Activated gamma-delta T cell (primary cell): ENCODE measurements at regions not wholly inside any gene's neighbourhood (a gene's known extent, or its start where the extent isn't known, plus 50 kb on each side); places are given as distances from the start of the nearest gene placed in this dataset.
"Not testable (repeated sequence)": the region's sequence is repeated elsewhere in the genome, so short reads cannot be mapped to it uniquely, and the experiment has no call there.

ENCODE experiments used
- DNase-seq: peaks from one replicate; lab custom pipeline; 2025; lab: John Stamatoyannopoulos, UW

GRCh38 chr3:87793337-87793877, 265.4 kb downstream of the CGGBP1 start:
- no peak for DNase-seq

GRCh38 chr3:87792534-87793336, 266.1 kb downstream of the CGGBP1 start, which contains the start of gene HTR1F:
Gene HTR1F, plus strand, starts transcription at chr3:87792706.
- no peak for DNase-seq

- no peak for DNase-seq
Measured at GRCh38 chr3:87792198-87792533, 266.6 kb downstream of the CGGBP1 start.

- DNase-seq: no peak
Measured at GRCh38 chr3:87791248-87792027, 267.4 kb downstream of the CGGBP1 start.

DNA sequence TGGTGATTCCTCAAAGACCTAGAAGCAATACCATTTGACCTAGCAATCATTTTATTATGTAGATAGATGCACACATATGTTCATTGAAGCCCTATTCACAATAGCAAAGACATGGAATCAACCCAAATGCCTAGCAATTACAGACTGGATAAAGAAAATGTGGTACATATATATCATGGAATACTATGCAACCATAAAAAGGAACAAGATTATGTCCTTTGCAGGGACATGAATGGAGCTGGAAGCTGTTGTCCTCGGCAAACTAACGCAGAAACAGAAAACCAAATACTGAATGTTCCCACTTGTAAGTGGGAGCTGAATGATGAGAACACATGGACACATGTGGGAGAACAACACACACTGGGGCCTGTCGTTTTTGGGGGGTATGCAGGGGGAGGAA, 269.8 kb downstream of the CGGBP1 start:
- DNase-seq: not testable (repeated sequence)

GRCh38 chr3:87788516-87788915, 270.3 kb downstream of the CGGBP1 start:
- DNase-seq: no peak

DNA sequence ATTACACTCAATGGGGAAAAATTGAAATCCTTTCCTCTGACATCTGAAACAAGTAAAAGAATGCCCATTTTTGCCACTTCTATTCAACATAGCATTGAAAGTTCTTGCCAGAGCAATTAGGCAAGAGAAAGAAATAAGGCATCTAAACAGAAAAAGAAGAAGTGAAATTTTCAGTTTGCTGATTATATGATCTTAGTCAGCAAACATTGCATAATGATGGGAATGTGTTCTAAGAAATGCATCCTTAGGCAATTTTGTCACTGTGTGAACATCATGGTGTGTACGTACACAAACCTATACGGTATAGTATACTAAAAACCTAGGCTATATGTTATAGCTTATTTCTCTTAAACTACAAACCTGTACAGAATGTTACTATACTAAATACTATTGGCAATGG, 278.0 kb downstream of the CGGBP1 start:
- no peak for DNase-seq

DNA sequence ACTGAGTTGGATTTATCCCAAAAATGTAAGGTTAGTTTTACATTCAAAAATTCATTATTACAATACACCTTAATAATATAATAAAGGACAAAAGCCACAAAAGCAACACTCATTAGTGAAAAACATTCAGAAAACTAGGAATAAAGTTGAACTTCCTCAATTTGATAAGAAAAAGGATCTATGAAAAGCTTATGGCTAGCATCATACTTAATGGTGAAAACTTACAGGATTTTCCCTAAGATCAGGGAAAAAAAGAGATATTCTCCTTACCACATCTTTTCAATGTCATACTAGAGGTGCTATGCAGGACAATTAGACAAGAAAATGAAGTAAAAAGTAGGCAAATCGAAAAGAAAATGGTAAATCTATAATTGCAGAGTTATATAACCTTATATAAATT, 279.9 kb downstream of the CGGBP1 start:
- no peak for DNase-seq

- DNase-seq: no peak
Measured at GRCh38 chr3:87771337-87772192, 287.2 kb downstream of the CGGBP1 start.

GRCh38 chr3:87766721-87767120, 292.1 kb downstream of the CGGBP1 start:
- no peak for DNase-seq

DNA sequence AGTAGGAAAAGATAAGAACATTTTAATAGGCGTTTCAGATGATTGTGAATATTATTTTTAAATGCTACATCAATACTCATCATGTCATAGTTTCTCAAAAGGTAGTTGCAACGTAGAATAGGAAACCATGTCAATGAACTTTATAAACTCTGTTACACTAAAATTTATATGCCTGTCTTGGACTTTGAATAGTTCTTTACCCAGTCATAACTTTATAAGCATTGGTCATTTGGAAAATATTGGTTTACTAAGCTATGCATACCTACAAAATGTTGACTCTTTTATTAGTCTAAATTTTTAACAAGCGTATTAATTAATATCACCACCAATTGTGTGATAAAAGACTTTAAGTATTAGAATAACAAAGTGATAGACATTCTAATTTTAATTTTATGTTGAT, 293.5 kb downstream of the CGGBP1 start:
- DNase-seq: no peak

- no peak for DNase-seq
Measured at GRCh38 chr3:87761795-87762194, 297.0 kb downstream of the CGGBP1 start.

DNA sequence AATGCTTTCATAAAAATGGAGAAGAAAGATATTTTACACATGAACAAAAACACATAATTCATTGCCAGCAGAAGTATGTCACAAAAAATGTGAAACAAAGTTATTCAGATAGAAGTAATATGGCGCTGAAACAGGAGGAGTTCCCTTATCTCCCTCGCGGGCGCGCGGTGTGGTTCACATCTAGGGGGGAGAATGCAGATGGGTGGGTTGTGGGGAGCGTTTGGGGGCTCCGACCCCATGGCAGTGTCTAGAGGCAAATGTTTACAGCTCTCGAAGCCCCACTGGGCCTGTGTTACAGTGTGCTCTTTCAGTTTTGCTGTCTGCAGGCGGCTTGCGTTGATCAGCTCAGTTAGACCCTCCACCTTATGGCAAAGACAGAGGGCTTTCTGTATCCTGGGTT, 297.5 kb downstream of the CGGBP1 start:
- no peak for DNase-seq

DNA sequence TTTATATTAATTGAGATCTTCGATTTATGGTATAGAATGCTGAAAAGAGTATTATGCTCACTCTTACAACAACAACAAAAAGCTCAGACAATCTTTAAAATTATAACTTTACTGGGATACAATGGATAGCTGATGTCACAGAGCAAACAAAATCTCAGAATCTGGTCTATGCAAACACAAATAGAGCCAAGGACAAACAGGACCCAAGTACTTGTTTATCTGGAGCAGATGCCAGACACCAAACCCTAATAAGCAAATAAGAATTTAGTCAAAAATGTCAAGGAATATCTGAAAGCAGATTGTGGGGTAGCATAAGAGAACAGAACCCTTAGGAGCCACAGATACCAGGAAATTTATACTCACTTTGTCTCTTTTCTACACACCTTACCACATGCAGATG, 302.2 kb downstream of the CGGBP1 start:
- no peak for DNase-seq

GRCh38 chr3:87755852-87756251, 303.0 kb downstream of the CGGBP1 start:
- no peak for DNase-seq

GRCh38 chr3:87742250-87742649, 316.6 kb downstream of the CGGBP1 start:
- no peak for DNase-seq

- DNase-seq: not testable (repeated sequence)
Measured at GRCh38 chr3:87740894-87741293, 317.9 kb downstream of the CGGBP1 start.

DNA sequence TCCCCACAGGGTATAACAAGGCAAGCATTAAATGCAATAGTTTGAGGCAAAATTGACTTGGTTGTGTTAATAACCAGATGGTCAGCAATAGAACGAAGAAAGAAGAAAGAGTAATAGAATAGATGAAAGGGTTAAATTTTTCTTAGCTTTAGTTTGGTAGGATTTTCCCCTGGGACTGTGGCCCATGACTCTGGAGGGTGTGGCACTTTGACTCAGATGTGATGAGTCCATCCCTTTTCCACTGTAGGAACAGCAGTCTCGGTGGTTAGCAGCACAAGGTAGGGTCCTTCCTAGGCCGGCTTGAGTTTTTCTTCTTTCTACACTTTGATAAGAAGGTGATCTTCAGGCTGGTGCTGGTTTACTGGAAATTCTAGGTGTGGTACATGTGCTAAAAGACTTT, 321.0 kb downstream of the CGGBP1 start:
- DNase-seq: not testable (repeated sequence)

DNA sequence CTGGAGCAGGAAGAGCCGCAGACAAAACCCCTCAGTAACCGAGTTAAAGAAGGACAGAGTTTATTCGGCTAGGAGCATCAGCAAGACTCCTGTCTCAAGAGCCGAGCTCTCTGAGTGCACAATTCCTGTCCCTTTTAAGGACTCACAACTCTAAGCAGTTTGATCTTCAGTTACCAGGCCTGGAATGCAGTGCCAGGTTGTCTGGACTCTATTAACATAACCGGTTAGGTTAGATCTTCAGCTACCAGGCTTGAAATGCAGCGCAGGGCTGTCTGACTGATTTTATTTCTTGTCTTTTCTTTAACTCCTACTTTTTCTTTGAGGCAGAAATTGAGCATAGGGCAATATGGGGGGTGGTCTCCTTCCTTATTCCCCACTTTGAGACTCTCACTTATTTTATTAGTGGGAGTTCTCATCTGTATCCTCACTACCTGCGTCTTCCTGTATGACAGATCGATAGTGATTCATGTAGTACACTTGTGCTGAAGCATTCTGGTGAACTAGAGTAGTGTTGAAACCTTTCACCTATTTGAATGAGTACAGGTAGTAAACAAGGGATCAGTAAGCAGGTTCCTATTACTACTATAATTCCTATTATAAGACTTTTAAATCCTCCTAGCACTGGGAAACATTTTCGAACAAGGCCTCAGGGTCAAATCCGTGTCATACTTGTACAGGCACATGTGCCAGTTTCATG, 325.0 kb downstream of the CGGBP1 start:
- no peak for DNase-seq

- DNase-seq: no peak
Measured at GRCh38 chr3:87732294-87732693, 326.5 kb downstream of the CGGBP1 start.

GRCh38 chr3:87727783-87728182, 331.0 kb downstream of the CGGBP1 start:
- no peak for DNase-seq
